Body of pancreas (tissue), 4 donors: ENCODE measurements at regions not wholly inside any gene's neighbourhood (a gene's known extent, or its start where the extent isn't known, plus 50 kb on each side); places are given as distances from the start of the nearest gene placed in this dataset.
"Not testable (repeated sequence)": the region's sequence is repeated elsewhere in the genome, so short reads cannot be mapped to it uniquely, and the experiment has no call there.

Experiments used
- POLR2A ChIP-seq, 3 donors: fragments of 450-650 bp; IDR thresholded peaks; one replicate each; pipeline ENCODE4 v1.6.1; 2016; ENCODE audit warnings: antibody characterized with exemption in 3 of 3, mild to moderate bottlenecking in 2 of 3
- TF ChIP-seq, protein P1 (sequence below), 7 experiments: fragments of 450-650 bp in 4 of 7; fragments of 200-600 bp in 3 of 7; sonication (generic) in 3 of 7; IDR thresholded peaks; one replicate each; pipeline ENCODE4 v1.5.1; 2016 to 2019; ENCODE audit warnings: antibody characterized with exemption in 7 of 7

GRCh38 chr1:243001003-243001402, 254.1 kb downstream of the CEP170 start:
- TF ChIP-seq, protein P1, sequence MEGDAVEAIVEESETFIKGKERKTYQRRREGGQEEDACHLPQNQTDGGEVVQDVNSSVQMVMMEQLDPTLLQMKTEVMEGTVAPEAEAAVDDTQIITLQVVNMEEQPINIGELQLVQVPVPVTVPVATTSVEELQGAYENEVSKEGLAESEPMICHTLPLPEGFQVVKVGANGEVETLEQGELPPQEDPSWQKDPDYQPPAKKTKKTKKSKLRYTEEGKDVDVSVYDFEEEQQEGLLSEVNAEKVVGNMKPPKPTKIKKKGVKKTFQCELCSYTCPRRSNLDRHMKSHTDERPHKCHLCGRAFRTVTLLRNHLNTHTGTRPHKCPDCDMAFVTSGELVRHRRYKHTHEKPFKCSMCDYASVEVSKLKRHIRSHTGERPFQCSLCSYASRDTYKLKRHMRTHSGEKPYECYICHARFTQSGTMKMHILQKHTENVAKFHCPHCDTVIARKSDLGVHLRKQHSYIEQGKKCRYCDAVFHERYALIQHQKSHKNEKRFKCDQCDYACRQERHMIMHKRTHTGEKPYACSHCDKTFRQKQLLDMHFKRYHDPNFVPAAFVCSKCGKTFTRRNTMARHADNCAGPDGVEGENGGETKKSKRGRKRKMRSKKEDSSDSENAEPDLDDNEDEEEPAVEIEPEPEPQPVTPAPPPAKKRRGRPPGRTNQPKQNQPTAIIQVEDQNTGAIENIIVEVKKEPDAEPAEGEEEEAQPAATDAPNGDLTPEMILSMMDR (IDR thresholded peaks at IDR 0.05), result not testable (repeated sequence)
- not testable (repeated sequence) for TF ChIP-seq POLR2A (IDR thresholded peaks at IDR 0.05)
